Left hindlimb (tissue), 1 donor: ENCODE measurements at regions not wholly inside any gene's neighbourhood (a gene's known extent, or its start where the extent isn't known, plus 50 kb on each side); places are given as distances from the start of the nearest gene placed in this dataset.
A peak's percentile ranks its signal among the peaks of the same experiment; 100 is the strongest.

Experiments used
- DNase-seq: peaks from one replicate; pipeline ENCODE4 v3.0.0-alpha.2; 2018

DNA sequence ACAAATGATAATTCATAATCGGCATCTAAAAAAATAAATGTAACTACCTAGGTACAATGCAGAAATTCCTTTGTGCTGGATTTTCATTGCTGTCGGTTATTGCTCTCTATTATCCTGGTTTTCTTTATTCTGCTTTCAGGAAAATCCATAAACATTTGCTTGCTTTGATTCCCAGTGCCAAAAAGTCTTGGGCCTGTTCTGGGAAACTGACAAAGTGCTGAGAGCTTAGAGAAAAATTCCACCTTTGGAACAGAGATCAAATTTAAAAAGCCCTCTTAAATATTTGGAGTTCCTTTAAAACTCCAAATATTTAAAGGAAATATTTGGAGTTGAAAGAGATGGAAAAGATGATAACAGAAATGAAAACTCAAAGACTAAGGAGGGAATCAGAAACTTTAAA lies 87.3 kb upstream of the ZBED5 start:
- DNase-seq, result no peak

- DNase-seq, result no peak
Observed at GRCh38 chr11:10943968-10944367, 86.1 kb upstream of the ZBED5 start.

DNA sequence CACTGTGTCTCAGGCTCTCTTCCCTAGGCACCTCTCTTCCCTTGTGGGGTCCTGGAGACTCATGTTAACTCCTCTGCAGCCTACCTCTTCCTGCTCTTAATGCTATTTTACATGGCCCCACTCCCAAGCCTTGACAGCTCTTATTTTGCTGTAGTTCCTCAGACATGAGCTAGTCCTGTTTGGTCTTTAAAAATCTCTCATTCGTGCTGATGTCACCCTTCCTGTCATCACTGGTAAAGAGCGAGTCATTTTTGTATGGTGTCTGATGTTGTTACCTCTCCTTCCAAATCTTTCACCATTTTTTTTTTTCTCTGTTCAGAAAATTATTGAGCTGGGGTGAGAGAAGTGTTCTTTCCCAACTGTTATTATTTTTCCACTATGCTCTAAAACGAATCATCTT lies 84.8 kb upstream of the ZBED5 start:
- DNase-seq, result no peak

GRCh38 chr11:10941871-10942270 lies 84.0 kb upstream of the ZBED5 start:
- no peak for DNase-seq

DNA sequence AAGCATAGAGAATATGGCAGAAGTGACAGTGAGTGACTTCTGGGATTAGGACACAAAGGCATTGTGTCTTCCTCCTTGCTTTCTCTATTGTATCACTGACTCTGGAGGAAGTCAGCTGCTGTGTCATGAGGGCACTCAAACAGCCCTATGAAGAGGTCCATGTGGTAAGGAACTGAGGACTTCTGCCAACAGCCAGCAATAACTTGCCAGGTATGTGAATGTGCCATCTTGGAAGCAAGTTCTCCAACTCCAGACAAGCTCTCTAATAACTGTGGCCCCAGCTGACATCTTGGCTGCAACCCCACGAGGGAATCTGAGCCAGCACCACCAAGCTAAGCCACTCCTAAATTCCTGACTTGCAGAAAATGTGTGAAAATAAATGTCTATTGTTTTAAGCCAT lies 83.6 kb upstream of the ZBED5 start:
- no peak for DNase-seq

DNA sequence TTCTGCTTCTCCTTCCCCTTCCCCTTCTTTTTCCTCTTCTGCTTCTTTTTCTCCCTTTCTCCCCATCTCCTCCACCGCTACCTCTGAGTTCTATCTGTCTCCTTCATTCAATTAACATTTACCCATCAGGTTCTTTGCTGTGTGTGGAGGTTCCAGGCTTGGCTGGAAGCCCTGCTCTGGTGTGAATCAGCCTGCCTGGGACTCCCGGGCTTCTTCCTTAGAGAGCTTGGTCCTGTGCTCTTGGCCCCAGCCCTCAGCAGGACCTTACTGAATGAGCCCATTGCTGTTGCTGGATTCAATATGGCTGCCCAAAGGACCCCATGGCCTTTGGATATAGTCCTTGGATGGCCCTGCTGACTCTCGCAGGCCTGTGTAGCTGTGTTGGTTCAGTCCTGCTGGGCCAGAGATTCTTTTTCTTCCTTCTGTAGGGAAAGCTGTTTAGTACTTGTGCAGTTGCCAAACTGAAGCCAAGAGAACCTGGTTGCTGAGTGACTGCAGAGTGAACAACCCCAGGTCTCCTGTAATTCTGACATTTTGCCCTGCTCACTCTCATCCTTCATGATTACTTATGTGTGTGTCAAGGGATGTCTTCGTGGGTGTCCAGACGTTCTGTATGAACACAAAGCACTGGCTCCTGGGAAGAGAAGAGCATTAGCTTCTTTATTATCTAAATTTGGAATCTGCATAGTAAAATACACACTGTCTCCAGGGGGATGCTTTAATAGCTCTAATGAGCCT lies 81.0 kb upstream of the ZBED5 start:
- DNase-seq, result no peak

GRCh38 chr11:10938231-10938630 lies 80.4 kb upstream of the ZBED5 start:
- DNase-seq, result no peak

- no peak for DNase-seq
Observed at GRCh38 chr11:10937385-10937771, 79.5 kb upstream of the ZBED5 start.

- no peak for DNase-seq
Observed at GRCh38 chr11:10936626-10937384, 79.0 kb upstream of the ZBED5 start.

DNA sequence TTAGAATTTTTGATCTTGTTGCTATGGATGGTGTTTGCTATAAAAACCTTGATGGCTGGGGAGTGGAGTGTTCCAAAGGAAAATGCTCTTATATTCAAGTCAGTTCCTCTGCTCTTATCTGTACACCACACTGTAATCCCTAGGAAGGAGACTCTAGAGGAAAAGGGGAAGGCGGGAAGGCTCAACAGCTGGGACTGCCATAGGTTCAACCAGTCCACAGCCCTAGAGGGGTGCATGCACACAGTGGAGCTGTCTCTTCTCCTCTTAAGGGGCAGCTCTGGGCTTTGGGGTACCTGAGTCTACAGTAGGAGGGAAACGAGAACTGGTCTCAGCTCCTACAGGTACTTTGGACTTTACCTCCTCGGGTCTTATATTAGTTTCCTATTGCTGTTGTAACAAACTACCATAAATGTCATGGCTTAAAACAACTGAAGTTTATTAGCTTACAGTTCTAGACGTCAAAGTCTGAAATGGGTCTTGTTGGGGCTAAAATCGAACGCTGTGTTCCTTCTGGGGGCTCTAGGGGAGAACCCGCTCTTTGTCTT lies 77.2 kb upstream of the ZBED5 start:
- DNase-seq, result no peak

DNA sequence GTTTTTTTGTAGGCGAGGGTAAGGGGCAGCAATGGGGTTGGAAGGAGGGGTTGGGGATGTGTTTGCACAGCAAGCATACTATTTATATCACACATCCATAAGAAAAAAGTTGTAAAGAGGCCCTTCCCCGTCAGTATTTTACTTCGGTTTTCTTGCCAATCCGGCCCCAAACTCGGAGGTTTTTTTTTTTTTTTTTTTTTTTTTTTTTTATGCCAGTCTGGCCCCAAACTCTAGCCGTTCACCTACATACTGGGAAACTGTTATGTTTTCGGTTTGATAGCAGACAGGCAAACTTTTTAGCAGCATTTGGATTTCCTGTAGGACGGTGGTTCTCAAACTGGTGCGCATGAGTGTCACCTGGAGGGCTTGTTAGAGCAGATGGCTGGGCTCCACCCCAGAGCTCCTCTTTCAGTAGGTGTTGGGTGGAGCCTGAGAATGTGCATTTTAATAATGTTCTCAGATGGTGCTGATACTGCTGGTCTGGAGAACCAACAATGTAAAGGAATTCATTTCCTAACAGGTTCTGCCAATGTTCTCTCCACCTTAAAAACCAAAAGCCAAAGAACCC lies 76.5 kb upstream of the ZBED5 start:
- no peak for DNase-seq

- peak; percentile 93 for DNase-seq
Observed at GRCh38 chr11:10933455-10934292, 75.8 kb upstream of the ZBED5 start.

GRCh38 chr11:10932976-10933375 lies 75.1 kb upstream of the ZBED5 start:
- DNase-seq, result no peak

DNA sequence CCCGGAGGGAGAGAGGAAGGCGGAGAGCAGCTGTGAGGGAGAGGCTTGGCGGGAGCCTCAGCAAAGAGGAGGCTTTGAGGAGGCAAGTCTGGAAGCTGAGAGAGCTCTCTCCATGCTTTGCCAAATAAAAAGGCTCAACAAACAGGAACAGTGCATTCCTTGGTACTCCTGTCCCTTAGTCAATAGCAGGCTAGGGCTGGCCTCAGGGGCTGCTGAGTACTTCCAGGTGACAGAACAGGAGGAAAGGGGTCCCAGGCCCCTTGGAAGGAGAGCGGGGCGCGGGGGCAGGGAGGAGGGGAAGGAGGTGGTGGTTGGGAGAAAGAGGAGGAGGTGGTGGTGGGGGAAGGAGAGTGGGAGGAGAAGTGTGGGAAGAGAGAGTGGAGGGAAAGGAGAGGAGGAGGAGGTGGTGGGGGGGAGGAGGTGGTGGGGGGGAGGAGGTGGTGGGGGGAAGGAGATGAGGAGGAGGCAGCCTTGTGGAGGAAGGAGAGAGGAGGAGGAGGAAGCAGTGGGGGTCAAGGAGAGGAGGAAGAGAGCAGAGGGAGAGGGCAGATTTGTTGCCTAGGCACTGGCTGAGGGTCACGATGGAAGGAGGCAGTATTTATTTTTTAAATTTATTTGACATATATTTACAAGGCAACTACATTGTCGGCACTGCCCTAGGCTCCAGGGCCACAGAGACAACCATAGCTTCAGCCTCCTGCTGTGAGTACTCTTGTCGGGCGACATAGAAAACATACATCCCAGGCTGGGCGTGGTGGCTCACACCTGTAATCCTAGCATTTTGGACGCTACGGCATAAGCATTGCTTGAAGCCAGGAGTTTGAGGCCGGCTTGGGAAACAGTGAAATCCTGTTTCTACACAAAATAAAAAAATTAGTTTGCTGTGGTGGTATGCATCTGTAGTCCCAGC lies 74.2 kb upstream of the ZBED5 start:
- DNase-seq, result no peak

GRCh38 chr11:10930972-10931760 lies 73.3 kb upstream of the ZBED5 start:
- peak; percentile 94 for DNase-seq

DNA sequence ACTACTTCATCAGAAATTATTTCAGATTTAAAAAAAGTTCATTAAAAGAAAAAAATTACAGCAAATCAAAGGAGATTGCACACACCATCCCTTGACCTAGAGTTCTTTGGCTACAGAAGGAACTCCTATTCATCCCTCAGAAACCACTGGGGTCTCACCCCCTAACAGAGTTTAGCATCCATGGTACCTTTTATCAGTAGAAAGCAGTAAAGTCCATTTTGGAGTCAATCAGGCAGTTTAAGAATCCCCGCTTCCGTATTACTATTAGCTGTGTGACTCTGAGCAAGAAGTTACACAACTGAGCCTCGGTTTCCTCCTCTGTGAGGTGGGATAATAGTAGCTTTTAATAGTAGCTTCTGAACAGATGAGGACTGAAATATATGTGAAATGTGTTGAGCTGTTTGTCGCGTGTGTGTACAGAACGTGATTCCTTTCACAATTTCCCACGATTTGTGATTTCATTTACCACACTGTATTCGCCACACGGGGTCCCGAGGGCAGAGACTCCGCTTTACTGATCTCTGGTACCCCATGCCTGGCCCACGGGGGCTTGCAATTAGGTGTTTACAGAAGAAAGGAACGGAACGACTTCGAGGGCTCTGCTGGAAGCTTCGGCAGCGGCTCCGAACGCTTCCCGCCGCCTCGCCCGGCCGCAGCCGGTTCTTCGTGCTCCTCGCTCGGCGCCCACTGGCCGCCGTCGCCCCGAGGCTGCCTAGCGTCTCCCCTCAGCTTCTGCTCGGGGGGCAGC lies 72.5 kb upstream of the ZBED5 start:
- DNase-seq, result no peak

- no peak for DNase-seq
Observed at GRCh38 chr11:10927538-10927937, 69.7 kb upstream of the ZBED5 start.

DNA sequence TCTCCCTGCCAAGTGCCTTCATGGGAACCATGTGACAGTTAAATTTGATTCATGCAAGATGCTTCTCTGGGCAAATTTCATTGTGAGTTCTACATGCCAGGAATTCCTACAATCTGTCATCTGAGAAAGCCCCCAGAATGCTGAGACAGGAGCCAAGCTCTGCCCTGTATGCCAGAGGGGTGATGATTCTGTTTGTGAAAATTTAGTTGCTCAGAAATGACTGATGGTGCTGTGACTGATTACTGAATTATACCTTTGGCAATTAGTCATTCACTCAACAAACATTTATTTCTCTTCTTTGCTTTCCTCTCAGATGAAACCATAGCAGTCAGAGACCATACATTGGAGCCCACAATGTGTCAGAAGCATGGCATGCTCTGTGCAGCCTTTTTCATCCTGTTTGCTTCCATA lies 69.0 kb upstream of the ZBED5 start:
- DNase-seq, result no peak

DNA sequence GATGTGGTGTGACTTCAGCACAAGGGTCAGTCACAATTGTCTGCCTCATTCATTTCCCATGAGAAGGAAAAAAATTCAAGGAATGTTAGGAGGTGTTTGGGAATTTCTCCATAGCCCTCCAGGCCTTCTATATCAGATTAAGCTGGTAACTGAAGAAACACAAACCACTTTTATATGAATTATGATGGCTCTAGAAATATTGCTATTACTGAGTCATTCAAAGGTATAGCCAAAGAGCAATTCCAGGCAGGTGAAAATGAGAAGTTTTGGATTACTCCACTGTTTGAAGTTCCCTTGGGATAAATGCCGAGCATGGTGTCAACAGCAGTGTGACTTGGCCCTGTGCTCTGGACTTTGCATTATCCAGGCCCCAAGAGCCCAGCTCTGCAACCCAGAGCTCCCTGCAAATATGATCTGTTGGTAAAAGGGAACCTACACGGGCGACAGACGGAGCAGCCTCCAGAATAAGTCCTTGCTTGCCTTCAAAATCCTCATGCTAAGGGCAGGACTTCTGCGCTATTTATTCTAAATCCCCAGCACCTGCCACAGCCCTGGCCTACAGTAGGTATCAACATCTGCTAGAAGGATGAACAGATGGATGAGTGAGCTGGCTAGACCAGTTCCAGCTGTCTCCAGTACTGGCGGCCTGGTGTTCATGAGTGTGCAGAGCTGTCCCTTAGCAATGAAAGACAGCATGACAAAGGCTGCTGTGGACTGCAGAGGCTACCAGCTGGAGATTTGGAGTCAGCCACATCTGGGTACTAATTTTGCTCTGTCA lies 67.5 kb upstream of the ZBED5 start:
- DNase-seq, result peak; percentile 61
